ENCODE measurements at regions not wholly inside any gene's neighbourhood (a gene's known extent, or its start where the extent isn't known, plus 50 kb on each side); places are given as distances from the start of the nearest gene placed in this dataset.

DNA sequence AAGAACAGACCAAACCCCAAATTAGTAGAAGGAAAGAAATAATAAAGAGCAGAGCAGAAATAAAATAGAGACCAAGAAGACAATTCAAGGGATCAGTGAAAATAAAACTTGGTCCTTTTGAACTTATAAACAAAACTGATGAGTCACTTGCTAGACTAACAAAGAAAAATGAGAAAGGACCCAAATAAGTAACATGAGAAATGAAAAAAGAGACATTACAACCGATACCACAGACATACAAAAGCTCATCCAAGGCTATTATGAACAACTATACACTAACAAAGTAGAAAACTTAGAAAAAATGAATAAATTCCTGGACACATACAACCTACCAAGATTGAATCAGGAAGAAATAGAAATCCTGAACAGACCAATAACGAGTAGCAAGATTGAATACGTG lies 414.5 kb downstream of the HTR7 start:
- H2AFZ ChIP-seq (ENCODE audit: low read length), result no peak overlapping the region
- no peaks in the 10 kb centered on the region for H3K36me3 ChIP-seq (ENCODE audit: low read depth, low read length)
- TF ChIP-seq EZH2 (IDR thresholded peaks at IDR 0.05; ENCODE audit: low read length, unreplicated experiment) (no peak), EZH2phosphoT487 (IDR thresholded peaks at IDR 0.05; ENCODE audit: borderline replicate concordance, low read length) (no peak), CTCF (conservative IDR thresholded peaks at IDR 0.05; ENCODE audit: low read depth, low read length) (no peak)
- H3K9ac ChIP-seq (ENCODE audit: low read length), result no peak overlapping the region
- no peaks in the 10 kb centered on the region for H4K20me1 ChIP-seq (ENCODE audit: low read length)
- H3K79me2 ChIP-seq (ENCODE audit: low read length), result no peaks in the 10 kb centered on the region
- H3K4me1 ChIP-seq (ENCODE audit: insufficient read depth, low read length), result peaks cover 10% of the 10 kb centered on the region
- H3K27me3 ChIP-seq (ENCODE audit: low read length), result no peaks in the 10 kb centered on the region
- no peaks in the 10 kb centered on the region for H3F3A ChIP-seq (ENCODE audit: low read length, unreplicated experiment)
- no TSS peak for BruUV-seq (replicated peaks)
- ChIA-PET POLR2A (ENCODE audit: unreplicated experiment) (no interaction called here), CTCF (no interaction called here)
- ATAC-seq, result no peak
- H3K9me3 ChIP-seq (ENCODE audit: low read length), result no peaks in the 10 kb centered on the region
- no peaks in the 10 kb centered on the region for H3K9me2 ChIP-seq (replicated peaks; ENCODE audit: low read length)
- H3K4me2 ChIP-seq (ENCODE audit: low read length), result no peak overlapping the region
- no peak overlapping the region for H3K27ac ChIP-seq (ENCODE audit: low read length)
- no peak overlapping the region for H3K4me3 ChIP-seq (ENCODE audit: low read length)
- intact Hi-C loops (cut with micrococcal nuclease), result no loop called here
- DNase-seq, result no peak

- H3K79me2 ChIP-seq (ENCODE audit: low read length), result no peaks in the 10 kb centered on the region
- no peak overlapping the region for H3K9ac ChIP-seq (ENCODE audit: low read length)
- H3K27me3 ChIP-seq (ENCODE audit: low read length), result no peaks in the 10 kb centered on the region
- POLR2A ChIA-PET (ENCODE audit: unreplicated experiment), result interaction anchor here (0.6 kb wide), 1 partner anchor 158 kb away, joined by 4 read pairs; no protein-coding TSS in a partner anchor
- H4K20me1 ChIP-seq (ENCODE audit: low read length), result no peaks in the 10 kb centered on the region
- no peaks in the 10 kb centered on the region for H3K36me3 ChIP-seq (ENCODE audit: low read depth, low read length)
- DNase-seq, result peak; percentile 81
- H3K27ac ChIP-seq (ENCODE audit: low read length), result peak overlapping the region; percentile 18
- no peak overlapping the region for H3K4me3 ChIP-seq (ENCODE audit: low read length)
- H3K4me1 ChIP-seq (ENCODE audit: insufficient read depth, low read length), result peaks cover 45% of the 10 kb centered on the region
- H3F3A ChIP-seq (ENCODE audit: low read length, unreplicated experiment), result no peaks in the 10 kb centered on the region
- H3K9me3 ChIP-seq (ENCODE audit: low read length), result no peaks in the 10 kb centered on the region
- no peaks in the 10 kb centered on the region for H3K9me2 ChIP-seq (replicated peaks; ENCODE audit: low read length)
- no TSS peak for BruUV-seq (replicated peaks)
- peak overlapping the region; percentile 51 for H3K4me2 ChIP-seq (ENCODE audit: low read length)
- no peak for TF ChIP-seq CTCF (conservative IDR thresholded peaks at IDR 0.05; ENCODE audit: low read depth, low read length)
- no peak for TF ChIP-seq EZH2 (IDR thresholded peaks at IDR 0.05; ENCODE audit: low read length, unreplicated experiment)
- TF ChIP-seq EZH2phosphoT487 (IDR thresholded peaks at IDR 0.05; ENCODE audit: borderline replicate concordance, low read length), result no peak
- intact Hi-C loops (cut with micrococcal nuclease), result no loop called here
- H2AFZ ChIP-seq (ENCODE audit: low read length), result no peak overlapping the region
- CTCF ChIA-PET, result no interaction called here
- ATAC-seq, result peak; percentile 33
These were observed 410.0 kb downstream of the HTR7 start for GRCh38 chr10:90447831-90448230.

GRCh38 chr10:90450797-90451196 lies 407.0 kb downstream of the HTR7 start:
- Histone ChIP-seq H3K9me3 (ENCODE audit: low read length) (no peaks in the 10 kb centered on the region), H3K79me2 (ENCODE audit: low read length) (no peaks in the 10 kb centered on the region), H3K36me3 (ENCODE audit: low read depth, low read length) (no peaks in the 10 kb centered on the region), H3K4me3 (ENCODE audit: low read length) (no peak overlapping the region), H3K4me1 (ENCODE audit: insufficient read depth, low read length) (peaks cover 45% of the 10 kb centered on the region), H3K27ac (ENCODE audit: low read length) (peak overlapping the region; percentile 67), H3K9me2 (replicated peaks; ENCODE audit: low read length) (no peaks in the 10 kb centered on the region), H3K9ac (ENCODE audit: low read length) (no peak overlapping the region), H3K27me3 (ENCODE audit: low read length) (no peaks in the 10 kb centered on the region), H2AFZ (ENCODE audit: low read length) (no peak overlapping the region), H3F3A (ENCODE audit: low read length, unreplicated experiment) (no peaks in the 10 kb centered on the region), H4K20me1 (ENCODE audit: low read length) (no peaks in the 10 kb centered on the region), H3K4me2 (ENCODE audit: low read length) (peak overlapping the region; percentile 56)
- ATAC-seq (peak; percentile 79), DNase-seq (peak; percentile 57)
- ChIA-PET POLR2A (ENCODE audit: unreplicated experiment) (no interaction called here), CTCF (interaction anchor here (0.6 kb wide), 1 partner anchor 807 kb away, joined by 3 read pairs; no protein-coding TSS in a partner anchor)
- no peak for TF ChIP-seq EZH2phosphoT487 (IDR thresholded peaks at IDR 0.05; ENCODE audit: borderline replicate concordance, low read length)
- no peak for TF ChIP-seq CTCF (conservative IDR thresholded peaks at IDR 0.05; ENCODE audit: low read depth, low read length)
- TF ChIP-seq EZH2 (IDR thresholded peaks at IDR 0.05; ENCODE audit: low read length, unreplicated experiment), result no peak
- no TSS peak for BruUV-seq (replicated peaks)
- intact Hi-C loops (cut with micrococcal nuclease), result loop anchor here (1.0 to 10.0 kb wide), 3 partner anchors 106 to 137 kb away; no protein-coding TSS in a partner anchor
